ENCODE measurements at regions not wholly inside any gene's neighbourhood (a gene's known extent, or its start where the extent isn't known, plus 50 kb on each side); places are given as distances from the start of the nearest gene placed in this dataset.

GRCh38 chr1:147095691-147096090, 76.6 kb downstream of the PRKAB2 start:
- H3K4me1 ChIP-seq (ENCODE audit: control insufficient read depth in 4 of 4, insufficient read depth in 4 of 4, low read length in 3 of 4) = no peaks in the 10 kb centered on the region
- no peaks in the 10 kb centered on the region for H3K9me3 ChIP-seq (ENCODE audit: control insufficient read depth in 4 of 4, low read length in 3 of 4)
- H3K36me3 ChIP-seq (ENCODE audit: control insufficient read depth in 4 of 4, insufficient read depth in 3 of 4, low read depth in 1 of 4, low read length in 3 of 4) = peaks cover 0 to 24% (median 11%) of the 10 kb centered on the region in 4 donors
- 93% methylated on average over 4 of the region's 4 CpGs for WGBS
- no peak overlapping the region for H3K9ac ChIP-seq (ENCODE audit: low read depth in 1 of 2, low read length in 2 of 2)
- no peaks in the 10 kb centered on the region for H3K27me3 ChIP-seq (ENCODE audit: control insufficient read depth in 4 of 4, insufficient read depth in 4 of 4, low read length in 3 of 4)
- no peak overlapping the region for H3K27ac ChIP-seq (ENCODE audit: low read depth in 1 of 2, low read length in 2 of 2)
- TF ChIP-seq FOXA1 (IDR thresholded peaks at IDR 0.05) (no peak), RAD21 (IDR thresholded peaks at IDR 0.05) (no peak), ZBTB33 (IDR thresholded peaks at IDR 0.05) (no peak), YY1 (IDR thresholded peaks at IDR 0.05) (no peak), NR2F2 (IDR thresholded peaks at IDR 0.05) (no peak), HNF4A (conservative IDR thresholded peaks at IDR 0.05) (no peak), REST (IDR thresholded peaks at IDR 0.05) (no peak), EGR1 (IDR thresholded peaks at IDR 0.05; ENCODE audit: low read depth in 2 of 2) (no peak), HNF4G (IDR thresholded peaks at IDR 0.05) (no peak), CTCF (IDR thresholded peaks at IDR 0.05; ENCODE audit: low read depth, low read length, missing input control) (no peak), JUND (IDR thresholded peaks at IDR 0.05) (no peak)
- TF ChIP-seq, protein P1, sequence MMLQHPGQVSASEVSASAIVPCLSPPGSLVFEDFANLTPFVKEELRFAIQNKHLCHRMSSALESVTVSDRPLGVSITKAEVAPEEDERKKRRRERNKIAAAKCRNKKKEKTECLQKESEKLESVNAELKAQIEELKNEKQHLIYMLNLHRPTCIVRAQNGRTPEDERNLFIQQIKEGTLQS (IDR thresholded peaks at IDR 0.05) = no peak
- H3K4me3 ChIP-seq (ENCODE audit: low read depth in 1 of 3, low read length in 3 of 3) = no peak overlapping the region
- no peak for DNase-seq (ENCODE audit: low spot score)

GRCh38 chr1:147091801-147092200, 80.5 kb downstream of the PRKAB2 start:
- H3K27me3 ChIP-seq (ENCODE audit: control insufficient read depth in 4 of 4, insufficient read depth in 4 of 4, low read length in 3 of 4) = no peaks in the 10 kb centered on the region
- no peaks in the 10 kb centered on the region for H3K4me1 ChIP-seq (ENCODE audit: control insufficient read depth in 4 of 4, insufficient read depth in 4 of 4, low read length in 3 of 4)
- H3K9ac ChIP-seq (ENCODE audit: low read depth in 1 of 2, low read length in 2 of 2) = no peak overlapping the region
- H3K27ac ChIP-seq (ENCODE audit: low read depth in 1 of 2, low read length in 2 of 2) = no peak overlapping the region
- WGBS = 92% methylated on average over 2 of the region's 2 CpGs
- H3K9me3 ChIP-seq (ENCODE audit: control insufficient read depth in 4 of 4, low read length in 3 of 4) = no peaks in the 10 kb centered on the region
- no peak overlapping the region for H3K4me3 ChIP-seq (ENCODE audit: low read depth in 1 of 3, low read length in 3 of 3)
- H3K36me3 ChIP-seq (ENCODE audit: control insufficient read depth in 4 of 4, insufficient read depth in 3 of 4, low read depth in 1 of 4, low read length in 3 of 4) = no peaks in the 10 kb centered on the region
- no peak for DNase-seq (ENCODE audit: low spot score)
- no peak for TF ChIP-seq NR2F2 (IDR thresholded peaks at IDR 0.05)
- TF ChIP-seq GABPA (IDR thresholded peaks at IDR 0.05 in 1 of 2, conservative IDR thresholded peaks at IDR 0.05 in 1 of 2) = no peak
- TF ChIP-seq, protein P1 (IDR thresholded peaks at IDR 0.05) = no peak
